GM12878 (cell line): ENCODE measurements at regions not wholly inside any gene's neighbourhood (a gene's known extent, or its start where the extent isn't known, plus 50 kb on each side); places are given as distances from the start of the nearest gene placed in this dataset.
"Not testable (repeated sequence)": the region's sequence is repeated elsewhere in the genome, so short reads cannot be mapped to it uniquely, and the experiment has no call there.

Experiments
- ATAC-seq: fragments of 200-7000 bp; cut with Tn5 transposase; 3 replicates; pipeline ENCODE4 v1.9.1; 2020; ENCODE audit warnings: mild to moderate bottlenecking, moderate library complexity
- BruUV-seq: library from RNA; stranded (reverse); fragments of 400-500 nt; replicated peaks from 2 replicates; lab custom pipeline; 2021; lab: Mats Ljungman, UMichigan
- CTCF ChIA-PET: fragments of 300-600 bp; sonication (Branson Sonifier 250); formaldehyde crosslinking; extraction: SDS; loops from one replicate; lab custom pipeline; 2021; ENCODE audit warnings: inconsistent platforms; lab: Yijun Ruan, JAX
- POLR2A ChIA-PET: fragments of 350-600 bp; formaldehyde crosslinking; extraction: SDS; loops from one replicate; lab custom pipeline; 2021; ENCODE audit warnings: inconsistent platforms; lab: Charles Lee
- RAD21 ChIA-PET: fragments of 300-600 bp; sonication (Branson Sonifier 250); formaldehyde crosslinking; loops from one replicate; lab custom pipeline; 2023; ENCODE audit warnings: antibody characterized with exemption; ENCODE audit not compliant: unreplicated experiment; lab: Charles Lee
- SMC1A ChIA-PET: fragments of 300-600 bp; sonication (Branson Sonifier 250); formaldehyde crosslinking; loops from one replicate; lab custom pipeline; 2023; ENCODE audit not compliant: unreplicated experiment, uncharacterized antibody; lab: Charles Lee
- DNase-seq: peaks from one replicate; pipeline ENCODE4 v3.0.0-alpha.2; 2011; ENCODE audit warnings: low read depth, low spot score
- FAIRE-seq: peaks from 3 replicates; lab custom pipeline; 2011; peaks lifted over from hg19 to GRCh38; lab: Jason Lieb, UNC
- H2AFZ ChIP-seq: 2 replicates; pipeline ENCODE4 v1.6.0; 2011; ENCODE audit warnings: low read depth, low read length, control low read depth; ENCODE audit not compliant: control insufficient read depth
- H3K27ac ChIP-seq: 2 replicates; pipeline ENCODE4 v1.5.1; 2011; ENCODE audit warnings: control low read depth; ENCODE audit not compliant: control insufficient read depth, insufficient read depth
- H3K27me3 ChIP-seq, 2 experiments: replicated peaks in 1 of 2; 2 replicates each; pipeline versions ENCODE4 v1.6.0 to v1.6.1; 2011; ENCODE audit warnings: low read length in 1 of 2; ENCODE audit not compliant: control insufficient read depth in 2 of 2, insufficient read depth in 2 of 2
- H3K36me3 ChIP-seq, 2 experiments: 2 replicates each; pipeline ENCODE4 v1.5.1; 2011; ENCODE audit warnings: low read length in 1 of 2; ENCODE audit not compliant: control insufficient read depth in 2 of 2, insufficient read depth in 2 of 2
- H3K4me1 ChIP-seq: 2 replicates; pipeline ENCODE4 v1.6.1; 2011; ENCODE audit warnings: mild to moderate bottlenecking, low read length, moderate library complexity, mixed read lengths; ENCODE audit not compliant: control insufficient read depth, insufficient read depth
- H3K4me2 ChIP-seq: 2 replicates; pipeline ENCODE4 v1.6.0; 2011; ENCODE audit warnings: control low read depth; ENCODE audit not compliant: control insufficient read depth, insufficient read depth
- H3K4me3 ChIP-seq: fragments of 200-600 bp; sonication (generic); 2 replicates; pipeline ENCODE4 v1.5.1; 2016
- H3K79me2 ChIP-seq: 2 replicates; pipeline ENCODE4 v1.6.0; 2011; ENCODE audit warnings: low read length; ENCODE audit not compliant: control insufficient read depth, insufficient read depth
- H3K9ac ChIP-seq: 2 replicates; pipeline ENCODE4 v1.8.0; 2011; ENCODE audit warnings: low read length, control low read depth, mixed read lengths; ENCODE audit not compliant: control insufficient read depth, insufficient read depth
- H3K9me3 ChIP-seq: replicated peaks from 3 replicates; pipeline ENCODE4 v1.5.1; 2011; ENCODE audit warnings: mild to moderate bottlenecking, low read length; ENCODE audit not compliant: control insufficient read depth, insufficient read depth
- H4K20me1 ChIP-seq: 2 replicates; pipeline ENCODE4 v1.6.0; 2011; ENCODE audit not compliant: control insufficient read depth, insufficient read depth
- ATF3 ChIP-seq: IDR thresholded peaks from 2 replicates; pipeline ENCODE4 v1.6.1; 2011; ENCODE audit warnings: low read depth, mild to moderate bottlenecking, low read length, moderate library complexity, borderline replicate concordance; ENCODE audit errors: extremely low read depth
- POLR2AphosphoS5 ChIP-seq: IDR thresholded peaks from 2 replicates; pipeline ENCODE4 v1.6.1; 2011; ENCODE audit warnings: mild to moderate bottlenecking, low read length, inconsistent platforms
- PRDM15 ChIP-seq: fragments of 450-650 bp; formaldehyde crosslinking; IDR thresholded peaks from 2 replicates; pipeline ENCODE4 v1.4.0; 2020; ENCODE audit warnings: mild to moderate bottlenecking, moderate library complexity
- STAT3 ChIP-seq: IDR thresholded peaks from 2 replicates; pipeline ENCODE4 v1.6.1; 2011; ENCODE audit warnings: low read depth, low read length, improper control_type of control experiment
- WGBS: methylation state at CpG from one replicate; pipeline ENCODE4 v1.1.6; 2016; ENCODE audit warnings: low lambda C conversion rate; ENCODE audit not compliant: insufficient replicate concordance, insufficient coverage; ENCODE audit errors: missing lambda C conversion rate; 5-methylcytosine and 5-hydroxymethylcytosine counted together
- in situ Hi-C: fragments of 300-500 bp; cut with MboI; formaldehyde crosslinking; loops from 9 replicates; pipeline ENCODE4 v1.14.3; 2018; ENCODE audit warnings: mixed read lengths
- intact Hi-C: fragments of 100-400 bp; cut with micrococcal nuclease; formaldehyde crosslinking; loops from one replicate; pipeline ENCODE4 v1.14.2; 2022; ENCODE audit not compliant: unreplicated experiment
- TF ChIP-seq, protein P1 (sequence below): fragments of 450-650 bp; IDR thresholded peaks from 2 replicates; pipeline ENCODE4 v1.6.1; 2014; ENCODE audit warnings: mild to moderate bottlenecking
- TF ChIP-seq, protein P2 (sequence below): fragments of 450-650 bp; IDR thresholded peaks from 2 replicates; pipeline ENCODE4 v1.6.1; 2017; ENCODE audit warnings: low read depth, mild to moderate bottlenecking, moderate library complexity
- TF ChIP-seq, protein P3 (sequence below): fragments of 450-650 bp; IDR thresholded peaks from 2 replicates; pipeline ENCODE4 v1.6.1; 2018; ENCODE audit warnings: borderline replicate concordance, mild to moderate bottlenecking; ENCODE audit not compliant: partially characterized antibody

GRCh38 chr1:115439520-115439919, 101.5 kb upstream of the NGF start:
- H3K4me3 ChIP-seq, RAD21 ChIA-PET, in situ Hi-C loops, H3K79me2 ChIP-seq, H3K36me3 ChIP-seq, H3K9me3 ChIP-seq, CTCF ChIA-PET, POLR2A ChIA-PET, intact Hi-C loops, ATAC-seq, H3K27me3 ChIP-seq, H2AFZ ChIP-seq, H3K4me2 ChIP-seq, BruUV-seq, DNase-seq, H3K9ac ChIP-seq, H3K27ac ChIP-seq, H3K4me1 ChIP-seq, H4K20me1 ChIP-seq, FAIRE-seq: not testable (repeated sequence)
- 57% methylated on average over 3 of the region's 3 CpGs for WGBS
- SMC1A ChIA-PET, result interaction anchor here (1.1 kb wide), 1 partner anchor 256 kb away, joined by 3 read pairs; no protein-coding TSS in a partner anchor

DNA sequence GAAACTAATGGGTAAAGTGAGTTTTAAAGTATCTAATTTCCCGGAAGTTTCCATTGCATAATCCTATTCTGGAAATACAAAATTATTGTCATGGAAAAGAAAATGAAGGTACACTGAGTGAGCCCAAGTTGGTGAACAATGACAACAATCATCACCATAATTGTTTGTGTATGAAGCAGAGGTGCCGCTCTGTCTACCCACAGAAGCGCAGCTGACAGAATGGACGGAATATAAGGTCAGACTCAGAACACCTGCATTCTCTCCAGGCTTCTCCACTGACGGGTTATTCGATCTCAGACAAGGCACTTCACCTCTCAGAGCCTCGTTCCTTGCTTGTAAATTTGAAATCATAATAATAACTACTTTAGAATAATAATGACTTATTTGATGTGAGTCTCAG, 99.1 kb upstream of the NGF start:
- Histone ChIP-seq H3K9me3 (no peaks in the 10 kb centered on the region), H3K4me3 (no peak overlapping the region), H3K4me2 (no peak overlapping the region), H2AFZ (no peak overlapping the region), H3K36me3 (no peaks in the 10 kb centered on the region), H3K27me3 (no peaks in the 10 kb centered on the region; a peak in 1 of 4 replicates), H3K4me1 (no peaks in the 10 kb centered on the region), H3K27ac (no peak overlapping the region), H3K79me2 (no peaks in the 10 kb centered on the region), H3K9ac (no peak overlapping the region), H4K20me1 (no peaks in the 10 kb centered on the region)
- intact Hi-C loops, result no loop called here
- TF ChIP-seq, protein P1, sequence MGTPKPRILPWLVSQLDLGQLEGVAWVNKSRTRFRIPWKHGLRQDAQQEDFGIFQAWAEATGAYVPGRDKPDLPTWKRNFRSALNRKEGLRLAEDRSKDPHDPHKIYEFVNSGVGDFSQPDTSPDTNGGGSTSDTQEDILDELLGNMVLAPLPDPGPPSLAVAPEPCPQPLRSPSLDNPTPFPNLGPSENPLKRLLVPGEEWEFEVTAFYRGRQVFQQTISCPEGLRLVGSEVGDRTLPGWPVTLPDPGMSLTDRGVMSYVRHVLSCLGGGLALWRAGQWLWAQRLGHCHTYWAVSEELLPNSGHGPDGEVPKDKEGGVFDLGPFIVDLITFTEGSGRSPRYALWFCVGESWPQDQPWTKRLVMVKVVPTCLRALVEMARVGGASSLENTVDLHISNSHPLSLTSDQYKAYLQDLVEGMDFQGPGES, result no peak
- TF ChIP-seq STAT3 (no peak), PRDM15 (CRISPR knock-in tag) (no peak), ATF3 (no peak), POLR2AphosphoS5 (no peak)
- TF ChIP-seq, protein P2, sequence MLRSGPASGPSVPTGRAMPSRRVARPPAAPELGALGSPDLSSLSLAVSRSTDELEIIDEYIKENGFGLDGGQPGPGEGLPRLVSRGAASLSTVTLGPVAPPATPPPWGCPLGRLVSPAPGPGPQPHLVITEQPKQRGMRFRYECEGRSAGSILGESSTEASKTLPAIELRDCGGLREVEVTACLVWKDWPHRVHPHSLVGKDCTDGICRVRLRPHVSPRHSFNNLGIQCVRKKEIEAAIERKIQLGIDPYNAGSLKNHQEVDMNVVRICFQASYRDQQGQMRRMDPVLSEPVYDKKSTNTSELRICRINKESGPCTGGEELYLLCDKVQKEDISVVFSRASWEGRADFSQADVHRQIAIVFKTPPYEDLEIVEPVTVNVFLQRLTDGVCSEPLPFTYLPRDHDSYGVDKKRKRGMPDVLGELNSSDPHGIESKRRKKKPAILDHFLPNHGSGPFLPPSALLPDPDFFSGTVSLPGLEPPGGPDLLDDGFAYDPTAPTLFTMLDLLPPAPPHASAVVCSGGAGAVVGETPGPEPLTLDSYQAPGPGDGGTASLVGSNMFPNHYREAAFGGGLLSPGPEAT, result no peak
- TF ChIP-seq, protein P3, sequence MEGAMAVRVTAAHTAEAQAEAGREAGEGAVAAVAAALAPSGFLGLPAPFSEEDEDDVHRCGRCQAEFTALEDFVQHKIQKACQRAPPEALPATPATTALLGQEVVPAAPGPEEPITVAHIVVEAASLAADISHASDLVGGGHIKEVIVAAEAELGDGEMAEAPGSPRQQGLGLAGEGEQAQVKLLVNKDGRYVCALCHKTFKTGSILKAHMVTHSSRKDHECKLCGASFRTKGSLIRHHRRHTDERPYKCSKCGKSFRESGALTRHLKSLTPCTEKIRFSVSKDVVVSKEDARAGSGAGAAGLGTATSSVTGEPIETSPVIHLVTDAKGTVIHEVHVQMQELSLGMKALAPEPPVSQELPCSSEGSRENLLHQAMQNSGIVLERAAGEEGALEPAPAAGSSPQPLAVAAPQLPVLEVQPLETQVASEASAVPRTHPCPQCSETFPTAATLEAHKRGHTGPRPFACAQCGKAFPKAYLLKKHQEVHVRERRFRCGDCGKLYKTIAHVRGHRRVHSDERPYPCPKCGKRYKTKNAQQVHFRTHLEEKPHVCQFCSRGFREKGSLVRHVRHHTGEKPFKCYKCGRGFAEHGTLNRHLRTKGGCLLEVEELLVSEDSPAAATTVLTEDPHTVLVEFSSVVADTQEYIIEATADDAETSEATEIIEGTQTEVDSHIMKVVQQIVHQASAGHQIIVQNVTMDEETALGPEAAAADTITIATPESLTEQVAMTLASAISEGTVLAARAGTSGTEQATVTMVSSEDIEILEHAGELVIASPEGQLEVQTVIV, result no peak
- 41% methylated on average over 7 of the region's 7 CpGs for WGBS
- ChIA-PET CTCF (no interaction called here), RAD21 (no interaction called here), SMC1A (no interaction called here), POLR2A (no interaction called here)
- FAIRE-seq, result no peak
- no peak for DNase-seq
- no TSS peak for BruUV-seq
- in situ Hi-C loops, result no loop called here
- ATAC-seq, result no peak
